ENCODE measurements at regions not wholly inside any gene's neighbourhood (a gene's known extent, or its start where the extent isn't known, plus 50 kb on each side); places are given as distances from the start of the nearest gene placed in this dataset.

DNA sequence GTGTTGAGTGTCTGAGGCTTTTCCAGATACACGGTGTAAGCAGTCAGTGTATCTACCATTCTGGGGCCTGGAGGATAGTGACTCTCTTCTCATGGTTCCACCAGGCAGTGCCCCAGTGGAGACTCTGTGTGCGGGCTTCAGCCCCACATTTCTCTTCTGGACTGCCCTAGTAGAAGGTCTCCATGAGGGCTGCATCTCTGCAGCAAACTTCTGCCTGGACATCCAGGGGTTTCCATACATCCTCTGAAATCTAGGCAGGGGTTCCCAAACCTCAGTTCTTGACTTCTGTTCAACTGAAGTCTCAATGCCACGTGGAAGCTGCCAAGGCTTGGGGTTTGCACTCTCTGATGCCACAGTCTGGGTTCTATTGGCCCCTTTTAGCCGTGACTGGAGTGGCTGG lies 256.6 kb upstream of the ITGA1 start:
- TF ChIP-seq POLR2A (IDR thresholded peaks at IDR 0.05) (no peak), EP300 (IDR thresholded peaks at IDR 0.05) (no peak)
- TF ChIP-seq, protein P1, sequence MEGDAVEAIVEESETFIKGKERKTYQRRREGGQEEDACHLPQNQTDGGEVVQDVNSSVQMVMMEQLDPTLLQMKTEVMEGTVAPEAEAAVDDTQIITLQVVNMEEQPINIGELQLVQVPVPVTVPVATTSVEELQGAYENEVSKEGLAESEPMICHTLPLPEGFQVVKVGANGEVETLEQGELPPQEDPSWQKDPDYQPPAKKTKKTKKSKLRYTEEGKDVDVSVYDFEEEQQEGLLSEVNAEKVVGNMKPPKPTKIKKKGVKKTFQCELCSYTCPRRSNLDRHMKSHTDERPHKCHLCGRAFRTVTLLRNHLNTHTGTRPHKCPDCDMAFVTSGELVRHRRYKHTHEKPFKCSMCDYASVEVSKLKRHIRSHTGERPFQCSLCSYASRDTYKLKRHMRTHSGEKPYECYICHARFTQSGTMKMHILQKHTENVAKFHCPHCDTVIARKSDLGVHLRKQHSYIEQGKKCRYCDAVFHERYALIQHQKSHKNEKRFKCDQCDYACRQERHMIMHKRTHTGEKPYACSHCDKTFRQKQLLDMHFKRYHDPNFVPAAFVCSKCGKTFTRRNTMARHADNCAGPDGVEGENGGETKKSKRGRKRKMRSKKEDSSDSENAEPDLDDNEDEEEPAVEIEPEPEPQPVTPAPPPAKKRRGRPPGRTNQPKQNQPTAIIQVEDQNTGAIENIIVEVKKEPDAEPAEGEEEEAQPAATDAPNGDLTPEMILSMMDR (IDR thresholded peaks at IDR 0.05): no peak
